Myocyte (in vitro differentiated cells): ENCODE measurements at regions not wholly inside any gene's neighbourhood (a gene's known extent, or its start where the extent isn't known, plus 50 kb on each side); places are given as distances from the start of the nearest gene placed in this dataset.
"Not testable (repeated sequence)": the region's sequence is repeated elsewhere in the genome, so short reads cannot be mapped to it uniquely, and the experiment has no call there.

Experiments
- DNase-seq: peaks from one replicate; pipeline ENCODE4 v3.0.0-alpha.2; 2012; ENCODE audit warnings: low read depth

GRCh38 chr3:18127174-18127858, 297.8 kb downstream of the SATB1 start:
- DNase-seq = no peak

DNA sequence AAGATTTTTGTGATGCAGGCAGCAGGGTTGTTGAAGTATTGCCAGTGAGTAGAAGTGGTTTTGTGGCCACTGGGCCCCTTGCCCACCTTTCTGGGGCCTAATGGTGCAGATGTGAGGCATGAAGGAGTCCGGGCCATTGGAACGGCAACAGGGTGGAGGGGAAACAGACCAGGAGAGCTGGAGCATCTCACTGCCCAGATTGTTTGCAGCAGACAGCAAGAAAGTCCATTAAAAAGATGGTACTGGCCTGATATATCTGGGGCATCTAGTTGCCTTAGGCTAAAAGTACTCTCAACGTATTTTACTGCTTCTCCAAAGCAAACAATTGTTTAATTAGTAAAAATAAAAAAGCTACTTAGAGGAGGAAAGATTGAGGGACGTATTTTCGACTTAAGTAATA, 298.4 kb downstream of the SATB1 start:
- DNase-seq = no peak

DNA sequence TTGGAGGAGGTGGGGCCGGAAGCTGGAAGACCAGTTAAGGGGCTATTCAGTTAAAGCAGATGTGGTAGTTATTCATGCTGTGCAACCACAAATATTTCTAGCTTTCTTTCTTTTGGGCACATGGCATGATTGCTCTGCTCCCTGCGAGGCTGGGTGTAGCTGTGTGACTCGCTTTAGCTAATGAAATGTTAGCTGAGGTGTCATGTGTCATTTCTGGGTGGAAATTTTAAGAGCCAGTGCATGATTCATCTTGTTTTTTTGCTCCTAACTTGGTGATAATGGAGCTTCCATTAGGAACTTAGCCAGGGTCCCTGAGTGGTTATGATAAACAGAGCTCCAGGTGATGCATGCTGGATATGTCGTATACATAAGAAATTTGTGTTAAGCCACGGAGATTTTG, 300.6 kb downstream of the SATB1 start:
- DNase-seq = peak; percentile 83

- DNase-seq = no peak
These were observed 302.9 kb downstream of the SATB1 start for GRCh38 chr3:18122264-18122663.

DNA sequence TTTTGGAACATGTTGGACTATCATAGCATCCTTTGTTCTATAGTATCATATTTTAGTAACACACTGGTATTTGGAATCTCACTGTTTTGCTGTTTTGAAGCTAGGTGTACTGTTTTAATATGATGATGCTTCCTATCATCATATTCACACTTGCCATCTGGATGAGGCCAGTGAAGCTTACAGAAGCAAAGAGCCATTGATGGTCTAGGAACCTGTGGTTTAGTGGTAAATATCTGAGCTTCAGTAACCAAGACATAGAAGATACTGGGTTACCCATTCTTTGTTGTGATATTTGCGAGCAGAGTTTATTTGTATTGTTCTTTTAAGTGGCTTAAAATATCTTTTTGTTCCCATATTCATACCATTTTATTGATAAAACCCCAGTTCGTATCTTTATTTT, 304.1 kb downstream of the SATB1 start:
- no peak for DNase-seq

GRCh38 chr3:18119866-18120265, 305.3 kb downstream of the SATB1 start:
- DNase-seq = no peak

DNA sequence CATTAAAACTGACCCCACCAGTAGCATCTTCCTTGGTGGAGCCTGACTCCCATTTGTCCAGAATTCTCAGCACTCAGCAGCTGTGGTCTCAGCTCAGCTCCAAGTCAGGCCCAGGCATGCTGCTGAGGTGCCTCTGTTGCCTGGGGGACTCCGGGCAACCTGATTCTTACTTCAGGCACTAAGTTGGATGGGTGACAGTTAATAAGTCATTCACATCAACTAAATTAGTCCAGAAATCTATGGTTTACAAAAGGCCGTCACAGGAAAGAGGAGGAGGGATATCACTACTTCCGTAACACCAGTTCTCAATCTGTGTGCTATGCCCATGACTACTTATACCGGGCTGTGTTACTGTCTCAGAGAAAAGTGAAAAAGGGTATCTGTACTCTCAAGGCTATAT, 310.2 kb downstream of the SATB1 start:
- DNase-seq = no peak

- no peak for DNase-seq
These were observed 311.7 kb downstream of the SATB1 start for GRCh38 chr3:18113417-18113816.

DNA sequence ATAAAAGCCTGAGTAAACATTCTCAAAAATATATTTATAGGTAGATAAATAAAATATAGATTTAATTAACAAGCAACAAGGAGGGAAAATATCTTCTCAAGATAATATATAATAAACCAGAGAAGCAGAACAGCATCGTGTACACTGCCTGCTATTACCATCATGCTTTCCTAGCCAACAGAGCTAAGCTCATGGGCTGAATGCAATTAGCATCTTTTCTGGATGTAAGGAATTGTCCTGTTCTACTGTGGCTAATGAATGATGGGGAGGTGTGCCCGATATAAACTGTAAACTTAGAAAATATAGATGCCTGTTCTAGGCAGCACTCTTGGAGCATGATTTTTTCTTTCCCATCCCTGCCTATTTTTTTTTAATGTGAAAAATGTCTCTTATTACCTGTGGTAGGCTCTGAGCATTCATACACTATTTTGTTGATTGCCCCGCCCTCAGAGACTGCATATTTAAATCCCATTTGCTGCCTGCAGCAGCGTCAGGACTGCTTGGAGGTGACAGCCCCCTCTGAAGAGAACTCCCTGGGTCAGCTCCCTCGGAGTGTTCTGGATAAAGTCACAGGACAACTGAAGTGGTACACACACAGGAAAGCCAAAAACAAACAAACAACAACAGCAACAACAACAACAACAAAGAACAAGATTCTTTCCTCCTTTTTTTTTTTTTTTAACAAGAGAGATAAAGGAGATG, 312.3 kb downstream of the SATB1 start:
- DNase-seq = no peak

- DNase-seq = peak; percentile 70
These were observed 313.3 kb downstream of the SATB1 start for GRCh38 chr3:18111796-18112232.

- no peak for DNase-seq
These were observed 321.5 kb downstream of the SATB1 start for GRCh38 chr3:18103591-18103990.

- no peak for DNase-seq
These were observed 325.0 kb downstream of the SATB1 start for GRCh38 chr3:18100121-18100520.

GRCh38 chr3:18099611-18100010, 325.5 kb downstream of the SATB1 start:
- no peak for DNase-seq

DNA sequence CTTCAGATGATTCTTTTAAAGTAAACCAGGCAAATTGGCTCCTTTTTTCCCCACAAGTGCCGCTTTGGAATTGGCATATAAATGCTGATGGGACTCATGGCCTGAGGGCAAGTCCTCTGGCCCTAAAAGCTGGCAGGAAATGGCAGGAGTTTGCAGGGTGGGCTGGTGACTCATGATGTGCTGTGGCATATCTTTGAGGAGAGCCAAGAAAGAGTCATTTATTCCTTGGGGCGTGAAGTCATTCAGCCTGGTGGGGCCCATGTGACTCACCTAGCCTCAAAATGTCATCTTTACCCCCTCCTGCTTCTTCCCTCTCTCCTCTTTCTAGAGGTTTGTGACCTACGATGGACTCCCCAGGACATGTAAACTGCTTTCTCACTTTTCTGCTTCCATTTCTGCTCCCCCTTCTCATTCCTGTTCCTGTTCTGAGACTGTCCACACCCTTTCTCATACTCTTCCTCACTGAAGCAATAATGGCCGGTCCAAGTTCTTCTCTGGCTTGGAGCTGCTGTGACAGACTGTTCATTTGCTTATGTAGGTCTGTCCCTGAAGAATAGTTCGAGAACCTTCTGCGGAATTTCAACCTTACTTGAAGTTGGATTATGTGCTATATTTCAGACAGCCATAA, 326.1 kb downstream of the SATB1 start:
- peak; percentile 75 for DNase-seq

- no peak for DNase-seq
These were observed 327.1 kb downstream of the SATB1 start for GRCh38 chr3:18097989-18098388.

GRCh38 chr3:18097473-18097872, 327.7 kb downstream of the SATB1 start:
- no peak for DNase-seq

DNA sequence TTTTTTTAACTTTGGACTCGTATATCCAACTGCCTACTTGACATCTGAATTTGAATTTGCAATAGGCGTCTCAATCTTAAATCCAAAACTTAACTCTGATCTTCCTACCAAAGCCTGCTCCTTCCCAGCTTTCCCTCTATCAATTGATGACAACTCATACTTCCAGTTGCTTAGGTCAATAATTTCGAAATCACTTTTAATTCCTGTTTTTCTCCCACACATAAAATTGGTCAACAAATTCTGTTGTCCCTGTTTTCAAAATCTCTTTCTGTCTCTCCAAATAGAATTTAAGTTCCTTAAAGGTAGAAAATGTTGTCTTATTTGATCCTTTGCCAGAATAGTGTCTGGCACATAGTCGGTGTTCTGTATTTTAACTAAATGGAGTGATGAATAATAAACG, 332.4 kb downstream of the SATB1 start:
- no peak for DNase-seq

DNA sequence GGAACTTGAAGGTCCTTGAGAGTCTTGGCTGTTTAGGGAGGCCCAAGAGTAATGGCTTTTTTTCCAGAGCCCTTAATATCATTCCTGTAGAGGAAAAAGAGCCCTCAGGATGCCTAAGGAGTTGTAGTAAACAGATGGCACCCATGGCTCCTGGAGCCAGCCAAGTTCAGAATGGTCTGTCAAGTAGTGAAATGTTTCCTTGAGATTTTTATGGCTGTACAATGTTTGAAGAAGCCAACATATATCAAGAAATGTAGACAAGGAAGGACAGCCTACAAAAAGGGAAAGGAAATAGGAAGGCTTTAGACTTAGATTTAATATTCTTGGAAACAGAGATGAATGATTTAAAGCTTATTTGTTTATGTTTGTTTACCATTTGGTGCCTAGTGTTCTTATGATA, 334.8 kb downstream of the SATB1 start:
- DNase-seq = no peak

DNA sequence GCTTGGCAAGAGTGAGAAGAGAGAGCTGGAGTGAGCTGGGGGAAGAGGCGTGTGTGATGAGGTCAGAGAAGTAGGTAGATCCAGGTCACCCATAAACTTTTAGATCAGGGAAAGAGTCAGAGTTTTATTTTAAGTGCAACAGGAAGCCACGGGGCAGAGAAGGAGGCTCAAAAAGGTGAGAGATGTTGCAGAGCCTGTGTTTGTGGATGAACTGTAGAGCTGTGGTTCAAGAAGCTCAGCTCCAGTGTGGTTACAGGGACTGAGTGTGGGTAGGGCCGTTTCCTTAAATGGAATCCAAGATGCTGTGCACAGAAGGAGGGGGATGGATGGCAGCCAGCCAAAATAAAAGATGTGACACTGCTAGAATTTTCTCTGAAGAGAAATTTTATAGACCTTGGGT, 337.2 kb downstream of the SATB1 start:
- DNase-seq = no peak

DNA sequence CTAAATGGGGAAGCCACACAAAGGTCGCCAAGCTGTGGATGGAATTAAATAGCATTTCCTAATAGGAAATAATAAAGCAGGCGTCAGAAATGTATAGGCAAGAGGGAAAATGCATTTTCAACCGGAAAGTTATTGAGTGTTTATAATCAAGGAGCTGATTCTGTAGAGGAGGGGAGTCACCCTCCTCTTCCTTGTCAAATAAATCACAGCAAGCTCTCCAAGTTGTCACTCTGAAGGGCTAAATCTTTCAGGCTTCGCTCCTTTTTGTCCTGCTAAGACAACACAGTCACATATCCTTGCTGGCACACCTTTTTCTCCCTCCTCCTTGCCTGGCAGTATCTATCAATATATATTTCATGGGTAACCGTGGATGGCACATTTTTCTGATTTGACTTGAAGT, 338.4 kb downstream of the SATB1 start:
- no peak for DNase-seq

- no peak for DNase-seq
These were observed 339.1 kb downstream of the SATB1 start for GRCh38 chr3:18086078-18086477.

DNA sequence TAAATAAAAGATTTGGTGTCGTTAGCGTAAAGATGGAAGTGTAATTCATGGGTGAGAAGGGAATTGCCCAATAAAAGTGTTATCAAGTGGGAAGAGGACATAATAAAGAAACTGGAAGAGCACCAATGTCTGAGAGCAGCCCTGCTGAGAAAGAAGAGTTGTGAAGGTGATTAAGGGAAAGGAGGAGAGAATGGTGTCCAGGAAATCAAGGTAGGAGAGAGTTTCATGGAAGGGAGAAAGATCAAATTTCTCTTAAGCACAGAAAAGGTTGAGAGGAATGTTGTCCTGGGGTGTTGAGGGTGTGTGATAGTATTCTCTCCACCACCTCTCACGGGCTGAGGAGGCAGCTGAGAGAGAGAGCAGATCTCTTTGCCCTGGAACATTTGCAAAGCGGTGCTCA, 339.7 kb downstream of the SATB1 start:
- DNase-seq = no peak

DNA sequence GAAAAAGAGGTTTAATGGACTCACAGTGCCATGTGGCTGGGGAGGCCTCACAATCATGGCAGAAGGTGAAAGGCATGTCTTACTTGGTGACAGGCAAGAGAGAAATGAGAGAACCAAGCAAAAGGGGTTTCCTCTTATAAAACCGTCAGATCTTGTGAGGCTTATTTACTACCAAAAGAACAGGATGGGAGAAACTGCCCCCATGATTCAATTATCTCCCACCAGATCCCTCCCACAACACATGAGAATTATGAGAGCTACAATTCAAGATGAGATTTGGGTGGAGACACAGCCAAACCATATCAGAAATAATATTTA, 340.8 kb upstream of the TBC1D5 start:
- not testable (repeated sequence) for DNase-seq
